Gastrocnemius medialis (tissue), 4 donors: ENCODE measurements at regions not wholly inside any gene's neighbourhood (a gene's known extent, or its start where the extent isn't known, plus 50 kb on each side); places are given as distances from the start of the nearest gene placed in this dataset.

ENCODE experiments used
- ATAC-seq, 2 donors: fragments of 150-250 bp; one replicate each; pipeline ENCODE4 v1.9.1; 2016
- DNase-seq, 2 donors: peaks; one replicate each; pipeline ENCODE4 v3.0.0-alpha.2; 2019
- H3K27ac ChIP-seq, 4 donors: fragments of 200-600 bp; sonication (generic); 1 replicate in 1 of 4; 2 replicates in 3 of 4; pipeline ENCODE4 v1.5.1; 2016 to 2018; ENCODE audit warnings: mild to moderate bottlenecking in 2 of 4, moderate library complexity in 1 of 4
- H3K27me3 ChIP-seq, 3 donors: fragments of 200-600 bp; sonication (generic) in 2 of 3; 1 replicate in 1 of 3; 2 replicates in 2 of 3; pipeline versions ENCODE4 v1.5.1 to v1.6.0; 2016 to 2019; ENCODE audit warnings: mild to moderate bottlenecking in 1 of 3, moderate library complexity in 1 of 3
- H3K36me3 ChIP-seq, 2 donors: fragments of 200-600 bp; sonication (generic) in 1 of 2; one replicate each; pipeline ENCODE4 v1.5.1; 2017 to 2018
- H3K4me1 ChIP-seq, 2 donors: fragments of 200-600 bp; sonication (generic) in 1 of 2; one replicate each; pipeline ENCODE4 v1.5.1; 2016 to 2017; ENCODE audit warnings: mild to moderate bottlenecking in 2 of 2
- H3K4me3 ChIP-seq, 4 donors: fragments of 200-600 bp; sonication (generic) in 3 of 4; 1 replicate in 1 of 4; 2 replicates in 3 of 4; pipeline ENCODE4 v1.5.1; 2016 to 2019; ENCODE audit warnings: mild to moderate bottlenecking in 2 of 4
- H3K9me3 ChIP-seq, 3 donors: fragments of 200-600 bp; sonication (generic) in 2 of 3; 1 replicate in 1 of 3; 2 replicates in 2 of 3; pipeline ENCODE4 v1.5.1; 2016 to 2019
- POLR2A ChIP-seq, 2 donors: fragments of 450-650 bp; IDR thresholded peaks; one replicate each; pipeline ENCODE4 v1.6.1; 2017; ENCODE audit warnings: antibody characterized with exemption in 2 of 2, mild to moderate bottlenecking in 2 of 2, moderate library complexity in 2 of 2
- in situ Hi-C, 4 donors: fragments of 200-750 bp; cut with MboI; loops; one replicate each; pipeline versions ENCODE4 v1.15.0 to v1.8.0; 2017; ENCODE audit warnings: low sequenced_read_pairs in 4 of 4
- intact Hi-C: fragments of 100-400 bp; cut with DNase I; formaldehyde crosslinking; loops from one replicate; pipeline ENCODE4 v1.15.1; 2023; ENCODE audit warnings: low total_unique reads
- TF ChIP-seq, protein P1 (sequence below), 5 experiments: fragments of 450-650 bp in 3 of 5; fragments of 200-600 bp in 2 of 5; sonication (generic) in 2 of 5; IDR thresholded peaks in 4 of 5; conservative IDR thresholded peaks in 1 of 5; 1 replicate in 4 of 5; 2 replicates in 1 of 5; pipeline ENCODE4 v1.5.1; 2016 to 2019; ENCODE audit warnings: antibody characterized with exemption in 5 of 5, mild to moderate bottlenecking in 3 of 5, moderate library complexity in 3 of 5

DNA sequence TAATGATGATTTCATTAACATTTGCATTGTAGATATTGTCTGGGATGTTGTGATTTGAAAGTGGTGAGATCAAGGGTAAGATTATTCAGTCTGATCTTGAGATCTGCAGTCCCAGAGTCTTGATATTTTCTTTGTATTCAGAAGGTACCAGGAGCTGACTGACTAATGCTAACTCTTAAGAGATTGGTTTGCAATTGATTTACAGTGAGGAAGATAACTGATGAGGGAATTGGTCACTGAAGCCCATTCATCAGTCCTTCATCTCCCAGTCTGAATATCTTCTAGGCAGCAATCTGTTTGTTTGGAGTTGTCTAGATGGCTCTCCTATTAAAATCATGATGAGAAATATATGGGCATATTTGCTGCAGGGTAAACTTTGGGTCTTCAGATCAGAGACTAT, 473.7 kb downstream of the ARL4A start:
- DNase-seq (no peak), ATAC-seq (no peak)
- intact Hi-C loops (no loop called here), in situ Hi-C loops (no loop called here)
- TF ChIP-seq, protein P1, sequence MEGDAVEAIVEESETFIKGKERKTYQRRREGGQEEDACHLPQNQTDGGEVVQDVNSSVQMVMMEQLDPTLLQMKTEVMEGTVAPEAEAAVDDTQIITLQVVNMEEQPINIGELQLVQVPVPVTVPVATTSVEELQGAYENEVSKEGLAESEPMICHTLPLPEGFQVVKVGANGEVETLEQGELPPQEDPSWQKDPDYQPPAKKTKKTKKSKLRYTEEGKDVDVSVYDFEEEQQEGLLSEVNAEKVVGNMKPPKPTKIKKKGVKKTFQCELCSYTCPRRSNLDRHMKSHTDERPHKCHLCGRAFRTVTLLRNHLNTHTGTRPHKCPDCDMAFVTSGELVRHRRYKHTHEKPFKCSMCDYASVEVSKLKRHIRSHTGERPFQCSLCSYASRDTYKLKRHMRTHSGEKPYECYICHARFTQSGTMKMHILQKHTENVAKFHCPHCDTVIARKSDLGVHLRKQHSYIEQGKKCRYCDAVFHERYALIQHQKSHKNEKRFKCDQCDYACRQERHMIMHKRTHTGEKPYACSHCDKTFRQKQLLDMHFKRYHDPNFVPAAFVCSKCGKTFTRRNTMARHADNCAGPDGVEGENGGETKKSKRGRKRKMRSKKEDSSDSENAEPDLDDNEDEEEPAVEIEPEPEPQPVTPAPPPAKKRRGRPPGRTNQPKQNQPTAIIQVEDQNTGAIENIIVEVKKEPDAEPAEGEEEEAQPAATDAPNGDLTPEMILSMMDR (IDR thresholded peaks at IDR 0.05 in 4 of 5, conservative IDR thresholded peaks at IDR 0.05 in 1 of 5): no peak
- no peak for TF ChIP-seq POLR2A (IDR thresholded peaks at IDR 0.05)
- no peak overlapping the region for H3K27ac ChIP-seq
- H3K4me1 ChIP-seq: no peaks in the 10 kb centered on the region
- H3K36me3 ChIP-seq: no peaks in the 10 kb centered on the region
- no peaks in the 10 kb centered on the region for H3K9me3 ChIP-seq
- H3K4me3 ChIP-seq: no peak overlapping the region
- H3K27me3 ChIP-seq: no peaks in the 10 kb centered on the region

DNA sequence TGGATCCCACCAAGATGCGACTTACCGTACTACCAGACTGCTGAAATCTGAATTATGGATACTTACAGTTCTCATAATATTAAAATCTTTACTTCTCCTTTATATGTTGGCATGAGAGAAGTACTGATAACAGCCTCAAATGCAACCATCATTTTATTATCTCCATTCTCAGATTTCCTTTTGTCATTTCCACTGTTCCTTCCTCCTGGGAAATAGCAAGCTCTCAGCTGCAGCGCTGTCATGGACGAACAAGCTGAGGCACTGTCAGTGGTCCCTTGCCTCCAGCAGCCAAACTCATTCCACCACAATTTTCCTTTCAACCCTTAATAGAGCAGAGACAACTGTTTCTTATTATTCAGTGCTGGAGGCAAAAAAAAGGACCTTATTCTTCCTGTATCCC, 478.4 kb downstream of the ARL4A start:
- in situ Hi-C loops (no loop called here), intact Hi-C loops (no loop called here)
- Histone ChIP-seq H3K4me3 (no peak overlapping the region), H3K9me3 (no peaks in the 10 kb centered on the region), H3K27ac (no peak overlapping the region), H3K27me3 (no peaks in the 10 kb centered on the region), H3K36me3 (no peaks in the 10 kb centered on the region), H3K4me1 (no peaks in the 10 kb centered on the region)
- DNase-seq: no peak
- TF ChIP-seq, protein P1 (IDR thresholded peaks at IDR 0.05 in 4 of 5, conservative IDR thresholded peaks at IDR 0.05 in 1 of 5): no peak
- no peak for TF ChIP-seq POLR2A (IDR thresholded peaks at IDR 0.05)
- no peak for ATAC-seq

DNA sequence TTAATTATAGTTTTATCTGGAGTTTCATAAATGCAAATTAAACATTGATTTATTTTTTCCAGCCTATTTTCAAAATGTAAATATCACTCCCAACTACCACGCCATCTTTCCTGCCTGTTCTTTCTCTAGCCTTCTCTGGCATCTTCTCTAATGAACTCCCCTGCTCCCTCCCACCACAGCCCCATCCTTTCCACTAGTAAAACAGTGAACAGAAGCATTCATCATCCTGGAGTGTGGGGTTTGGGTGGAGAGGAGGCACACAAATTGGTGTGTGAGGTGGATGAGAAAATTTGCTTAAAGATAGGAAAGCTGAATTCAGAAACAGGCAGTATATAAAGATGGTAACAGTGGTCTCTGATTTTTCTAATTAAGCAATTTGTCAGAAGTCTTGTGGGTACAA, 479.4 kb downstream of the ARL4A start:
- no peaks in the 10 kb centered on the region for H3K4me1 ChIP-seq
- ATAC-seq (no peak), DNase-seq (no peak)
- H3K9me3 ChIP-seq: no peaks in the 10 kb centered on the region
- H3K27me3 ChIP-seq: no peaks in the 10 kb centered on the region
- no peak overlapping the region for H3K4me3 ChIP-seq
- intact Hi-C loops: no loop called here
- TF ChIP-seq, protein P1 (IDR thresholded peaks at IDR 0.05 in 4 of 5, conservative IDR thresholded peaks at IDR 0.05 in 1 of 5): no peak
- H3K36me3 ChIP-seq: no peaks in the 10 kb centered on the region
- in situ Hi-C loops: no loop called here
- H3K27ac ChIP-seq: no peak overlapping the region

DNA sequence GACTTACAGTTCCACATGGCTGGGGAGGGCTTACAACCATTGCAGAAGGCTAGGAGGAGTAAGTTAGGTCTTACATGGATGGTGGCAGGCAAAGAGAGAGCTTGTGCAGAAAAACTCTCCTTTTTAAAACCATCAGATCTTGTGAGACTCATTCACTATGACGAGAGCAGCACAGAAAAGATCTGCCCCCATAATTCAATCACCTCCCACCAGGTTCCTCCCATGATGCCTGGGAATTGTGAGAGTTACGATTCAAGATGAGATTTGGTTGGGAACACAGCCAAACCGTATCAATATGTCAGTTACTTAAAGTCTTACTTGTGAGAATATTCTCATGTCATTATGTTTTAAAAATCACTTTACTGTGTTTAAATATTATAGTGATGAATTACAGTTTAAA, 481.9 kb downstream of the ARL4A start:
- H3K4me1 ChIP-seq: no peaks in the 10 kb centered on the region
- DNase-seq (no peak), ATAC-seq (no peak)
- no peaks in the 10 kb centered on the region for H3K27me3 ChIP-seq
- intact Hi-C loops (no loop called here), in situ Hi-C loops (no loop called here)
- no peak overlapping the region for H3K4me3 ChIP-seq
- no peak overlapping the region for H3K27ac ChIP-seq
- no peaks in the 10 kb centered on the region for H3K9me3 ChIP-seq
- TF ChIP-seq, protein P1 (IDR thresholded peaks at IDR 0.05 in 4 of 5, conservative IDR thresholded peaks at IDR 0.05 in 1 of 5): no peak
- TF ChIP-seq POLR2A (IDR thresholded peaks at IDR 0.05): no peak
- H3K36me3 ChIP-seq: no peaks in the 10 kb centered on the region

DNA sequence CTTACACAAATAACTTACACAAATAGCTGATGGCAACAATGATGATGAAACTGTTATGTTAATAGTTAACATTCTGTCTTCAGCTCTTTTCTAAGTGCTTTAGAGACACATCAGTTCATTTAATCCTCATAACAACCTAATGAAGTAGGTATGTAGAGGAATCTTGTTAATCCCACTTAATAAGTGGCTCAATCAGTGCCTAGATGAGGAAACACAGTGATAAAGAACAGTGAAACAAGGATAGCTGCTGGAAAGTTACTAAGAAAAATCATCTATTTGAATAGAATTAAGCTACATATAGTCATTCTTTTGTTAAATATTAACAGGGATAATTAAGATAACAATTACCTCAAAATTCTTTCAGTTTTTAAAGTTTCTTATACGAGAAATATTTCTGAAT, 487.6 kb downstream of the ARL4A start:
- in situ Hi-C loops: no loop called here

More for the DNA sequence above, 487.6 kb downstream of the ARL4A start:
- no peaks in the 10 kb centered on the region for H3K9me3 ChIP-seq
- ATAC-seq (no peak), DNase-seq (no peak)
- no peak overlapping the region for H3K27ac ChIP-seq
- no peak overlapping the region for H3K4me3 ChIP-seq
- intact Hi-C loops: loop anchor here (5.0 kb wide), 1 partner anchor 488 kb away; the partner anchor contains the start of gene ARL4A
- TF ChIP-seq POLR2A (IDR thresholded peaks at IDR 0.05): no peak
- TF ChIP-seq, protein P1 (IDR thresholded peaks at IDR 0.05 in 4 of 5, conservative IDR thresholded peaks at IDR 0.05 in 1 of 5): no peak
- H3K27me3 ChIP-seq: no peaks in the 10 kb centered on the region
- no peaks in the 10 kb centered on the region for H3K36me3 ChIP-seq
- peaks cover 0 to 13% of the 10 kb centered on the region in 2 donors for H3K4me1 ChIP-seq
